ENCODE measurements at regions not wholly inside any gene's neighbourhood (a gene's known extent, or its start where the extent isn't known, plus 50 kb on each side); places are given as distances from the start of the nearest gene placed in this dataset.
A peak's percentile ranks its signal among the peaks of the same experiment; 100 is the strongest.

DNA sequence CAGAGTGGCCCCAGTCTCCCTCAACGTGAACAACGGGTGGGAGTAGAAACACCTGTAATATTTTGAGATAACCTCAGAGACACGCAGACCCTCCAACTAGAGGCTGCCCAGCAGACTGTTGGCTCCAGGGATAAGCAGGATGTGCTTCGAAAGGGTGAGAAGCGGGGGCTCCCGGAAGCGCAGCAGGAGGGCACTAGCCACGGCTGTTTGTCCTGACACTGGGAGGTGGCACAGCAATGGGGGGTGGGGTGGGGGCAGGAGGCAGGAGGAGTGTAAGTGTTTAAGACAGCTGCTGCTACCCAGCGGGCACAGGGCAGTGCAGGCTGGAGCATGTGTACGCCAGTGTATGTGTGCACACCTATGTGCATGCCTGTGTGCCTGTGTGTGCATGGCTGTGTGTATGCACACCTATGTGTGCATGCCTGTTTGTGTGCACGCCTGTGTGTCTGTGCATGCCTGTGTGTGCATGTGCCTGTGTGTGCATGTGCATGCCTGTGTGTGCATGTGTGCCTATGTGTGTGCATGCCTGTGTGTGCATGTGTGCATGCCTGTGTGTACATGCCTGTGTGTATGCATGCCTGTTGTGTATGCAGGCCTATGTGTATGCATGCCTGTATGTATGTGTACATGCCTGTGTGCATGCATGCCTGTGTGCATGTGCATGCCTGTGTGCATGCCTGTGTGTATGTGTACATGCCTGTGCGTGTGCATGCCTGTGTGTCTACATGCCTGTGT, 154.7 kb downstream of the SHANK2 start:
- H3K27ac ChIP-seq, result no peak overlapping the region
- no peaks in the 10 kb centered on the region for H3K36me3 ChIP-seq
- intact Hi-C loops (cut with DNase I; ENCODE audit: low total_unique reads), result no loop called here
- H3K27me3 ChIP-seq (replicated peaks in 1 of 7), result peaks cover 0 to 31% (median 0%) of the 10 kb centered on the region in 7 donors
- TF ChIP-seq, protein P1, sequence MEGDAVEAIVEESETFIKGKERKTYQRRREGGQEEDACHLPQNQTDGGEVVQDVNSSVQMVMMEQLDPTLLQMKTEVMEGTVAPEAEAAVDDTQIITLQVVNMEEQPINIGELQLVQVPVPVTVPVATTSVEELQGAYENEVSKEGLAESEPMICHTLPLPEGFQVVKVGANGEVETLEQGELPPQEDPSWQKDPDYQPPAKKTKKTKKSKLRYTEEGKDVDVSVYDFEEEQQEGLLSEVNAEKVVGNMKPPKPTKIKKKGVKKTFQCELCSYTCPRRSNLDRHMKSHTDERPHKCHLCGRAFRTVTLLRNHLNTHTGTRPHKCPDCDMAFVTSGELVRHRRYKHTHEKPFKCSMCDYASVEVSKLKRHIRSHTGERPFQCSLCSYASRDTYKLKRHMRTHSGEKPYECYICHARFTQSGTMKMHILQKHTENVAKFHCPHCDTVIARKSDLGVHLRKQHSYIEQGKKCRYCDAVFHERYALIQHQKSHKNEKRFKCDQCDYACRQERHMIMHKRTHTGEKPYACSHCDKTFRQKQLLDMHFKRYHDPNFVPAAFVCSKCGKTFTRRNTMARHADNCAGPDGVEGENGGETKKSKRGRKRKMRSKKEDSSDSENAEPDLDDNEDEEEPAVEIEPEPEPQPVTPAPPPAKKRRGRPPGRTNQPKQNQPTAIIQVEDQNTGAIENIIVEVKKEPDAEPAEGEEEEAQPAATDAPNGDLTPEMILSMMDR (IDR thresholded peaks at IDR 0.05 in 8 of 11, conservative IDR thresholded peaks at IDR 0.05 in 3 of 11), result no peak
- TF ChIP-seq POLR2AphosphoS5 (IDR thresholded peaks at IDR 0.05) (no peak), POLR2A (IDR thresholded peaks at IDR 0.05) (no peak)
- peak; percentile 50 for DNase-seq
- H3K4me3 ChIP-seq, result no peak overlapping the region
- H3K9me3 ChIP-seq, result no peaks in the 10 kb centered on the region
- no peaks in the 10 kb centered on the region for H3K4me1 ChIP-seq
- 79 to 87% (median 84%) methylated on average over 12 of the region's 12 CpGs for WGBS, 5 donors

DNA sequence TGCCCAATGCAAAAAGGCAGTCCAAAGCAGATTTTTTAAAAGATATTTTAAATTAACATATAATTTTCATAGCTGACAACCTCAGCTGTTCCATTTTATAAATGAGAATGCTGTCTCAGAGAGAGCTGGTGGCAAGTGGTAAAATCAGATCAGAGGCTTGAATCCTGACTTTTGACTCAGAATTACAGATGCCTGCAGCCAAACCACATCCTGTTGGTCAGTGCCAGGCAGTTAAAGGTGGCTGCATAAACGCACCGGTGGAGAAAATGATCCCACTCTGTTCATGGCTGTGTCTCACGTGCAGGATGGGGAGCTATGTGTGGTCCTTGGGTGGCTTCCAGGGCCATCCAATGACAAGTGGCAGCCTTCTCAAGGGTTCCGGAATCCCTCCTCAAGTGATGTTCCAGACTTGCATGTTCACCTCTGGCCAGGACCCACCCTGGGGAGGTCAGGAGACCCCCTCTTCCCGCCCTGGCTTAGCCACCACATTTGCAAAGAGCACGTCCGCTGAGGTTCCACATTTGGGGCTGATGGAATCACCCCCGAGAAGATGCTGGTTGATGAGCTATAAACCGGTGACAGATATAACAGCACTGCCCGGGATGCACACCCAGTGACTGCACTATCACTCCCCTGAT, 155.5 kb downstream of the SHANK2 start:
- WGBS, 5 donors, result 64 to 76% (median 72%) methylated on average over 10 of the region's 10 CpGs
- H3K36me3 ChIP-seq, result no peaks in the 10 kb centered on the region
- no peak for TF ChIP-seq POLR2A (IDR thresholded peaks at IDR 0.05)
- TF ChIP-seq, protein P1 (IDR thresholded peaks at IDR 0.05 in 8 of 11, conservative IDR thresholded peaks at IDR 0.05 in 3 of 11), result no peak
- H3K27ac ChIP-seq, result no peak overlapping the region
- no peaks in the 10 kb centered on the region for H3K4me1 ChIP-seq
- no peak for DNase-seq
- no peak overlapping the region for H3K4me3 ChIP-seq
- intact Hi-C loops (cut with DNase I; ENCODE audit: low total_unique reads), result no loop called here
- H3K9me3 ChIP-seq, result no peaks in the 10 kb centered on the region
- H3K27me3 ChIP-seq (replicated peaks in 1 of 7), result peaks cover 0 to 31% (median 0%) of the 10 kb centered on the region in 7 donors

GRCh38 chr11:71095294-71095850, 157.0 kb downstream of the SHANK2 start:
- Histone ChIP-seq H3K4me1 (no peaks in the 10 kb centered on the region), H3K27me3 (replicated peaks in 1 of 7) (peaks cover 0 to 31% (median 0%) of the 10 kb centered on the region in 7 donors), H3K9me3 (no peaks in the 10 kb centered on the region), H3K4me3 (no peak overlapping the region), H3K36me3 (no peaks in the 10 kb centered on the region), H3K27ac (no peak overlapping the region)
- WGBS, 5 donors, result 52 to 67% (median 59%) methylated on average over 9 of the region's 9 CpGs
- no peak for DNase-seq
- TF ChIP-seq, protein P1 (IDR thresholded peaks at IDR 0.05 in 8 of 11, conservative IDR thresholded peaks at IDR 0.05 in 3 of 11), result no peak
- TF ChIP-seq POLR2AphosphoS5 (IDR thresholded peaks at IDR 0.05) (no peak), POLR2A (IDR thresholded peaks at IDR 0.05) (no peak)
- intact Hi-C loops (cut with DNase I; ENCODE audit: low total_unique reads), result no loop called here
